Neural progenitor cell (in vitro differentiated cells): ENCODE measurements at regions not wholly inside any gene's neighbourhood (a gene's known extent, or its start where the extent isn't known, plus 50 kb on each side); places are given as distances from the start of the nearest gene placed in this dataset.

ENCODE experiments used
- CTCF ChIP-seq: fragments of 200-600 bp; sonication (generic); IDR thresholded peaks from 2 replicates; pipeline ENCODE4 v1.5.1; 2017; ENCODE audit warnings: antibody characterized with exemption, mild to moderate bottlenecking
- EZH2 ChIP-seq: fragments of 200-600 bp; sonication (generic); IDR thresholded peaks from 2 replicates; pipeline ENCODE4 v1.6.1; 2017; ENCODE audit warnings: antibody characterized with exemption, mild to moderate bottlenecking, moderate library complexity

- TF ChIP-seq CTCF, result no peak
- no peak for TF ChIP-seq EZH2
Measured at GRCh38 chrX:40166582-40166981, 68.8 kb upstream of the BCOR start.
